NB4 (cell line): ENCODE measurements at regions not wholly inside any gene's neighbourhood (a gene's known extent, or its start where the extent isn't known, plus 50 kb on each side); places are given as distances from the start of the nearest gene placed in this dataset.

Experiments
- MYC ChIP-seq: IDR thresholded peaks from 2 replicates; pipeline ENCODE4 v1.6.1; 2011; ENCODE audit warnings: low read depth, low read length
- POLR2A ChIP-seq: IDR thresholded peaks from 2 replicates; pipeline ENCODE4 v1.6.1; 2011; ENCODE audit warnings: mild to moderate bottlenecking; ENCODE audit not compliant: insufficient read length; ENCODE audit errors: extremely low read depth
- TF ChIP-seq, protein P1 (sequence below): IDR thresholded peaks from 2 replicates; pipeline ENCODE4 v1.6.1; 2011; ENCODE audit warnings: low read depth, low read length
- TF ChIP-seq, protein P2 (sequence below): IDR thresholded peaks from one replicate; pipeline ENCODE4 v1.5.1; 2012; ENCODE audit warnings: low read depth, low read length

DNA sequence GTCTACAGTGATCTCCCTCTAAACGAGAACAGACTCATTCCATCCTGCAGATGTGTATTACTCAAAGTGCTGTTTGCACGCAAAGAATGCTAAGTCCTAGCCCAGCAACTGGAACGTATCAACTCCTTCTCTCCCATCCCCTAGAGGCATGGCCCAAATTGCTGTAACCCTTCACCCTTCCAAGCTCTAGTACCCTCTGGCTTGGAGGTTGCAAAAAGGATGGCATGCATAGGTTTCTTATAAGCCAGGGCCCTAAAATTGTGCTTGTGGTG lies 71.5 kb upstream of the TGM3 start:
- TF ChIP-seq, protein P1, sequence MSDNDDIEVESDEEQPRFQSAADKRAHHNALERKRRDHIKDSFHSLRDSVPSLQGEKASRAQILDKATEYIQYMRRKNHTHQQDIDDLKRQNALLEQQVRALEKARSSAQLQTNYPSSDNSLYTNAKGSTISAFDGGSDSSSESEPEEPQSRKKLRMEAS, result no peak
- TF ChIP-seq, protein P2, sequence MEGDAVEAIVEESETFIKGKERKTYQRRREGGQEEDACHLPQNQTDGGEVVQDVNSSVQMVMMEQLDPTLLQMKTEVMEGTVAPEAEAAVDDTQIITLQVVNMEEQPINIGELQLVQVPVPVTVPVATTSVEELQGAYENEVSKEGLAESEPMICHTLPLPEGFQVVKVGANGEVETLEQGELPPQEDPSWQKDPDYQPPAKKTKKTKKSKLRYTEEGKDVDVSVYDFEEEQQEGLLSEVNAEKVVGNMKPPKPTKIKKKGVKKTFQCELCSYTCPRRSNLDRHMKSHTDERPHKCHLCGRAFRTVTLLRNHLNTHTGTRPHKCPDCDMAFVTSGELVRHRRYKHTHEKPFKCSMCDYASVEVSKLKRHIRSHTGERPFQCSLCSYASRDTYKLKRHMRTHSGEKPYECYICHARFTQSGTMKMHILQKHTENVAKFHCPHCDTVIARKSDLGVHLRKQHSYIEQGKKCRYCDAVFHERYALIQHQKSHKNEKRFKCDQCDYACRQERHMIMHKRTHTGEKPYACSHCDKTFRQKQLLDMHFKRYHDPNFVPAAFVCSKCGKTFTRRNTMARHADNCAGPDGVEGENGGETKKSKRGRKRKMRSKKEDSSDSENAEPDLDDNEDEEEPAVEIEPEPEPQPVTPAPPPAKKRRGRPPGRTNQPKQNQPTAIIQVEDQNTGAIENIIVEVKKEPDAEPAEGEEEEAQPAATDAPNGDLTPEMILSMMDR, result no peak
- TF ChIP-seq POLR2A (no peak), MYC (no peak)
